ENCODE measurements at regions not wholly inside any gene's neighbourhood (a gene's known extent, or its start where the extent isn't known, plus 50 kb on each side); places are given as distances from the start of the nearest gene placed in this dataset.

GRCh38 chr11:62024936-62025486 lies 57.6 kb upstream of the FTH1 start:
- TF ChIP-seq POLR2AphosphoS5 (IDR thresholded peaks at IDR 0.05; ENCODE audit: low read depth, low read length): no peak
- no peak for TF ChIP-seq POLR2A (IDR thresholded peaks at IDR 0.05; ENCODE audit: low read depth, low read length)
- no peak for TF ChIP-seq TAF1 (IDR thresholded peaks at IDR 0.05; ENCODE audit: low read depth, low read length)
- TF ChIP-seq SPI1 (IDR thresholded peaks at IDR 0.05; ENCODE audit: low read depth, low read length): no peak
- TF ChIP-seq PAX5 (IDR thresholded peaks at IDR 0.05; ENCODE audit: insufficient read depth, low read length, severe bottlenecking): no peak
